ENCODE measurements at regions not wholly inside any gene's neighbourhood (a gene's known extent, or its start where the extent isn't known, plus 50 kb on each side); places are given as distances from the start of the nearest gene placed in this dataset.

- Histone ChIP-seq H3K27me3 (ENCODE audit: control insufficient read depth, extremely low read depth, insufficient read depth, low read length) (no peaks in the 10 kb centered on the region), H3K79me2 (ENCODE audit: control insufficient read depth, insufficient read depth, low read length) (no peaks in the 10 kb centered on the region), H3K9ac (ENCODE audit: control insufficient read depth, extremely low read depth, insufficient read depth, low read length) (no peak overlapping the region), H3K36me3 (ENCODE audit: control insufficient read depth in 2 of 2, extremely low read depth in 1 of 2, insufficient read depth in 2 of 2, low read length in 2 of 2) (no peaks in the 10 kb centered on the region), H2AFZ (ENCODE audit: control insufficient read depth, low read length) (no peak overlapping the region), H3K4me3 (ENCODE audit: control insufficient read depth in 2 of 3, extremely low read depth in 1 of 3, insufficient read depth in 2 of 3, low read depth in 1 of 3, low read length in 3 of 3) (no peak overlapping the region), H3K4me1 (ENCODE audit: control insufficient read depth, extremely low read depth, insufficient read depth, low read length) (no peaks in the 10 kb centered on the region), H3K4me2 (ENCODE audit: control insufficient read depth, extremely low read depth, insufficient read depth, low read depth, low read length) (no peak overlapping the region), H3K9me3 (ENCODE audit: control insufficient read depth, low read depth, low read length) (no peaks in the 10 kb centered on the region), H4K20me1 (ENCODE audit: control insufficient read depth, extremely low read depth, insufficient read depth, low read length) (no peaks in the 10 kb centered on the region), H3K9me1 (ENCODE audit: control insufficient read depth, extremely low read depth, insufficient read depth, low read length) (no peaks in the 10 kb centered on the region), H3K27ac (ENCODE audit: control insufficient read depth, insufficient read depth, low read length) (no peak overlapping the region)
- TF ChIP-seq, protein P1, sequence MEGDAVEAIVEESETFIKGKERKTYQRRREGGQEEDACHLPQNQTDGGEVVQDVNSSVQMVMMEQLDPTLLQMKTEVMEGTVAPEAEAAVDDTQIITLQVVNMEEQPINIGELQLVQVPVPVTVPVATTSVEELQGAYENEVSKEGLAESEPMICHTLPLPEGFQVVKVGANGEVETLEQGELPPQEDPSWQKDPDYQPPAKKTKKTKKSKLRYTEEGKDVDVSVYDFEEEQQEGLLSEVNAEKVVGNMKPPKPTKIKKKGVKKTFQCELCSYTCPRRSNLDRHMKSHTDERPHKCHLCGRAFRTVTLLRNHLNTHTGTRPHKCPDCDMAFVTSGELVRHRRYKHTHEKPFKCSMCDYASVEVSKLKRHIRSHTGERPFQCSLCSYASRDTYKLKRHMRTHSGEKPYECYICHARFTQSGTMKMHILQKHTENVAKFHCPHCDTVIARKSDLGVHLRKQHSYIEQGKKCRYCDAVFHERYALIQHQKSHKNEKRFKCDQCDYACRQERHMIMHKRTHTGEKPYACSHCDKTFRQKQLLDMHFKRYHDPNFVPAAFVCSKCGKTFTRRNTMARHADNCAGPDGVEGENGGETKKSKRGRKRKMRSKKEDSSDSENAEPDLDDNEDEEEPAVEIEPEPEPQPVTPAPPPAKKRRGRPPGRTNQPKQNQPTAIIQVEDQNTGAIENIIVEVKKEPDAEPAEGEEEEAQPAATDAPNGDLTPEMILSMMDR (optimal IDR thresholded peaks at IDR 0.05 in 1 of 3, IDR thresholded peaks at IDR 0.05 in 1 of 3, conservative IDR thresholded peaks at IDR 0.05 in 1 of 3; ENCODE audit: extremely low read depth in 1 of 3, insufficient read depth in 2 of 3, low read length in 3 of 3), result no peak
- TF ChIP-seq EZH2 (IDR thresholded peaks at IDR 0.05; ENCODE audit: low read length), result no peak
- dilution Hi-C loops (cut with MboI; ENCODE audit: extremely low pct_ligation_motif_present, low sequenced_read_pairs), result no loop called here
- FAIRE-seq (no peak), DNase-seq (ENCODE audit: low read depth, low spot score) (no peak)
Observed at GRCh38 chr18:44135741-44136140, 544.9 kb upstream of the SETBP1 start.

GRCh38 chr18:44136326-44136725 is 544.4 kb upstream of the SETBP1 start:
- H3K27ac ChIP-seq (ENCODE audit: control insufficient read depth, insufficient read depth, low read length), result no peak overlapping the region
- H3K79me2 ChIP-seq (ENCODE audit: control insufficient read depth, insufficient read depth, low read length), result no peaks in the 10 kb centered on the region
- dilution Hi-C loops (cut with MboI; ENCODE audit: extremely low pct_ligation_motif_present, low sequenced_read_pairs), result no loop called here
- H3K4me2 ChIP-seq (ENCODE audit: control insufficient read depth, extremely low read depth, insufficient read depth, low read depth, low read length), result no peak overlapping the region
- no peaks in the 10 kb centered on the region for H3K9me1 ChIP-seq (ENCODE audit: control insufficient read depth, extremely low read depth, insufficient read depth, low read length)
- no peaks in the 10 kb centered on the region for H3K27me3 ChIP-seq (ENCODE audit: control insufficient read depth, extremely low read depth, insufficient read depth, low read length)
- no peak for DNase-seq (ENCODE audit: low read depth, low spot score)
- H3K36me3 ChIP-seq (ENCODE audit: control insufficient read depth in 2 of 2, extremely low read depth in 1 of 2, insufficient read depth in 2 of 2, low read length in 2 of 2), result no peaks in the 10 kb centered on the region
- H2AFZ ChIP-seq (ENCODE audit: control insufficient read depth, low read length), result no peak overlapping the region
- no peak for FAIRE-seq
- no peak overlapping the region for H3K9ac ChIP-seq (ENCODE audit: control insufficient read depth, extremely low read depth, insufficient read depth, low read length)
- H3K9me3 ChIP-seq (ENCODE audit: control insufficient read depth, low read depth, low read length), result no peaks in the 10 kb centered on the region
- no peaks in the 10 kb centered on the region for H4K20me1 ChIP-seq (ENCODE audit: control insufficient read depth, extremely low read depth, insufficient read depth, low read length)
- TF ChIP-seq, protein P1 (optimal IDR thresholded peaks at IDR 0.05 in 1 of 3, IDR thresholded peaks at IDR 0.05 in 1 of 3, conservative IDR thresholded peaks at IDR 0.05 in 1 of 3; ENCODE audit: extremely low read depth in 1 of 3, insufficient read depth in 2 of 3, low read length in 3 of 3), result no peak
- no peak for TF ChIP-seq EZH2 (IDR thresholded peaks at IDR 0.05; ENCODE audit: low read length)
- H3K4me1 ChIP-seq (ENCODE audit: control insufficient read depth, extremely low read depth, insufficient read depth, low read length), result no peaks in the 10 kb centered on the region
- H3K4me3 ChIP-seq (ENCODE audit: control insufficient read depth in 2 of 3, extremely low read depth in 1 of 3, insufficient read depth in 2 of 3, low read depth in 1 of 3, low read length in 3 of 3), result no peak overlapping the region

Measured in keratinocyte (primary cell).